ENCODE measurements at regions not wholly inside any gene's neighbourhood (a gene's known extent, or its start where the extent isn't known, plus 50 kb on each side); places are given as distances from the start of the nearest gene placed in this dataset.

DNA sequence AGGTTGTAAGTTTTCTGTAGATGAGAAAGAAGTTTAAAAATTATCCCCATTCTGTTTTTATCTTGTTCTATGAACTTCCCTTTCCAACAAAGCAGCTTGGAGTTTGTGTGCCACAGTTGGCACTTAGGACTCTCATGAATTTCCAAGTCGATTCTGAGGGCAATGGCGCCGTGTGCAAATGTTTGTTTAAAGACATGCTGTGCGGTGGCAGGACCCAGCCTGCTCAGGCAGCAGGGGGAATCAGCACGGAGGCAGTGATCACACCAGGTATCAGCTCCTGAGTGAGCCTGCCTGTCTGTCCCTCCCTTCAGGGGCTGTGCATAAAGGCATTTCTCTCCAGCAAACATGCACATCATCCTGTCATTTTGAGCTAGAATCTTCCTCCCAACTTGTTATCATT, 109.8 kb upstream of the WDR11 start:
- no peak overlapping the region for H3K4me3 Mint-ChIP-seq (ENCODE audit: low read depth, unreplicated experiment)
- no TSS peak for BruUV-seq (replicated peaks)
- H3K4me1 Mint-ChIP-seq (ENCODE audit: low read depth, unreplicated experiment): no peaks in the 10 kb centered on the region
- H3K36me3 Mint-ChIP-seq (ENCODE audit: insufficient read depth, unreplicated experiment): no peaks in the 10 kb centered on the region
- H3K9me3 Mint-ChIP-seq (ENCODE audit: low read depth, unreplicated experiment): no peaks in the 10 kb centered on the region
- peaks cover 66% of the 10 kb centered on the region for H3K27me3 Mint-ChIP-seq (ENCODE audit: unreplicated experiment)
- intact Hi-C loops (cut with micrococcal nuclease; ENCODE audit: unreplicated experiment): no loop called here
- TF ChIP-seq, protein P1, sequence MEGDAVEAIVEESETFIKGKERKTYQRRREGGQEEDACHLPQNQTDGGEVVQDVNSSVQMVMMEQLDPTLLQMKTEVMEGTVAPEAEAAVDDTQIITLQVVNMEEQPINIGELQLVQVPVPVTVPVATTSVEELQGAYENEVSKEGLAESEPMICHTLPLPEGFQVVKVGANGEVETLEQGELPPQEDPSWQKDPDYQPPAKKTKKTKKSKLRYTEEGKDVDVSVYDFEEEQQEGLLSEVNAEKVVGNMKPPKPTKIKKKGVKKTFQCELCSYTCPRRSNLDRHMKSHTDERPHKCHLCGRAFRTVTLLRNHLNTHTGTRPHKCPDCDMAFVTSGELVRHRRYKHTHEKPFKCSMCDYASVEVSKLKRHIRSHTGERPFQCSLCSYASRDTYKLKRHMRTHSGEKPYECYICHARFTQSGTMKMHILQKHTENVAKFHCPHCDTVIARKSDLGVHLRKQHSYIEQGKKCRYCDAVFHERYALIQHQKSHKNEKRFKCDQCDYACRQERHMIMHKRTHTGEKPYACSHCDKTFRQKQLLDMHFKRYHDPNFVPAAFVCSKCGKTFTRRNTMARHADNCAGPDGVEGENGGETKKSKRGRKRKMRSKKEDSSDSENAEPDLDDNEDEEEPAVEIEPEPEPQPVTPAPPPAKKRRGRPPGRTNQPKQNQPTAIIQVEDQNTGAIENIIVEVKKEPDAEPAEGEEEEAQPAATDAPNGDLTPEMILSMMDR (IDR thresholded peaks at IDR 0.05; ENCODE audit: unreplicated experiment): no peak
- DNase-seq: no peak
- H3K27ac Mint-ChIP-seq (ENCODE audit: unreplicated experiment): no peak overlapping the region
- CTCF ChIA-PET: no interaction called here

DNA sequence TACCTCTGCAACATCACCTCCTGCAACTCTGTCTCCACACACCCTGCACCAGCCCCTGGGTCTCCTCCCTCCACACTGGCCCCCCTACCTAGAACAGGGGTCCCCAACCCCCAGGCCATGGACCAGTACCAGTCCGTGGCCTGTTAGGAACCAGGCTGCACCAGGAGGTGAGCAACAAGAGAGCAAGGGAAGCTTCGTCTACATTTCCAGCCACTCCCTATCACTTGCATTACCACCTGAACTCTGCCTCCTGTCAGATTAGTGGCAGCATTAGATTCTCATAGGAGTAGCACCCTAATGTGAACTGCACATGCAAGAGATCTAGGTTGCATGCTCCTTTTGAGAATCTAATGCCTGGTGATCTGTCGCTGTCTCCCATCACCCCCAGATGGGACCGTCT, 108.8 kb upstream of the WDR11 start:
- CTCF ChIA-PET: no interaction called here
- peaks cover 76% of the 10 kb centered on the region for H3K27me3 Mint-ChIP-seq (ENCODE audit: unreplicated experiment)
- intact Hi-C loops (cut with micrococcal nuclease; ENCODE audit: unreplicated experiment): no loop called here

DNA sequence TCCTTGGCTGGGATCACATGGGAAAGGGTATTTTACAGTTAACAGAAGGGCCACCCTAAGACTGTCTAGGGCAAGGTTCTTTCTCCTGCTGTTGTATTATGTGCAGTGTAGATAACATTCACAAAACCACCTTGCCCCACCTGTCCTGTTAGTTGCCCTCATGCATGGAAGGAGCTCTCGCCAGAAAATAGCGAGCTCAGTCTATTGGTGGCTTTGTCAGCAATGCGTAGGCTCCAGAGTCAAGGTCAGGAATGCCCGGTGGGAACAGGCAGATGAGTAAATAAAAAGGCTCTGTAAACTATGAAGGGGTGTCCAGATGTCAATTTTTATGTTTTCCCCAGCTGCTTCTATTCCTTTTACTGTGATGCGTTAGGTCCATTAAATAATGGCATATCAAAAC, 107.1 kb upstream of the WDR11 start:
- BruUV-seq (replicated peaks): no TSS peak
- no peaks in the 10 kb centered on the region for H3K9me3 Mint-ChIP-seq (ENCODE audit: low read depth, unreplicated experiment)
- intact Hi-C loops (cut with micrococcal nuclease; ENCODE audit: unreplicated experiment): no loop called here
- H3K27me3 Mint-ChIP-seq (ENCODE audit: unreplicated experiment): peaks cover 80% of the 10 kb centered on the region
- DNase-seq: no peak
- TF ChIP-seq, protein P1 (IDR thresholded peaks at IDR 0.05; ENCODE audit: unreplicated experiment): no peak
- no peak overlapping the region for H3K27ac Mint-ChIP-seq (ENCODE audit: unreplicated experiment)
- no peaks in the 10 kb centered on the region for H3K36me3 Mint-ChIP-seq (ENCODE audit: insufficient read depth, unreplicated experiment)
- CTCF ChIA-PET: no interaction called here
- no peaks in the 10 kb centered on the region for H3K4me1 Mint-ChIP-seq (ENCODE audit: low read depth, unreplicated experiment)
- no peak overlapping the region for H3K4me3 Mint-ChIP-seq (ENCODE audit: low read depth, unreplicated experiment)

More for the DNA sequence above, 108.8 kb upstream of the WDR11 start:
- Mint-ChIP-seq H3K36me3 (ENCODE audit: insufficient read depth, unreplicated experiment) (no peaks in the 10 kb centered on the region), H3K9me3 (ENCODE audit: low read depth, unreplicated experiment) (no peaks in the 10 kb centered on the region), H3K27ac (ENCODE audit: unreplicated experiment) (no peak overlapping the region), H3K4me3 (ENCODE audit: low read depth, unreplicated experiment) (no peak overlapping the region), H3K4me1 (ENCODE audit: low read depth, unreplicated experiment) (no peaks in the 10 kb centered on the region)
- TF ChIP-seq, protein P1 (IDR thresholded peaks at IDR 0.05; ENCODE audit: unreplicated experiment): no peak
- BruUV-seq (replicated peaks): no TSS peak
- no peak for DNase-seq

DNA sequence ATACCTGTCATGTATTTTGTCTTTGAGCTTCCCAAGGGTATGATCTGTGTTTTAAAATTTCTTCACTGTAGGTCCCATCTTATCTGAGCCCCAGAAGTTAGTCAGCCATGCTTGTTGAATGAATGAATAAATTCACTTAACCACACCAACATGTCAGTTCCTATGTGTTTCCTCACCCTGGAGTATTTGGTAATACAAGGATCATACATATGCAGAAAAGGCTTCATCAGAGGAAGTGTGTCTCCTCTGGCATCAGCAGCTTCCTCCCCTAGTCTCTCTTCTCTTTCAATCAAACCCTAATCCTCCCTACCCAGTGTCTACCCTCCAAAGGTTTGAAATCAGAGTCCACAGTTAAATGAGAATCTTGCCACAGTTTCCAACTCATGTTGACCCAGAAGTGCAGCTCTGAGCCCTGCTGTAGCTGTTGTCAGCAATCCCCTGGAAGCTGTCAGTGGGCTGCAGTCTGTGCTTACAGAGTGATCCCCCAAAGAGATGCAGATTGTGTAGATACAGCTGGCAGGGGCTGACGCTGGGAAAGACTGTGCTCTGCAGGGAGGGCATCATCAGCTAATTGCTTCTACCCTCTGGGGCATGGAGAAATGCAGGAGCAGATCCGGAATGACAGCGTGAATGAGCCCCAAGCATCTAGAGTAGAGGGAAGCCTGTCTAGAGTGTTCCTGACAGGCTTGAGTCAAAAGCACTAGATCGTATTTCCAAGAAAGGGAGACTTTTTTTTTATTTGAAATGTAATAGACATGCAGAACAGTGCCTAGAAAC, 105.0 kb upstream of the WDR11 start:
- Mint-ChIP-seq H3K4me1 (ENCODE audit: low read depth, unreplicated experiment) (no peaks in the 10 kb centered on the region), H3K4me3 (ENCODE audit: low read depth, unreplicated experiment) (no peak overlapping the region), H3K36me3 (ENCODE audit: insufficient read depth, unreplicated experiment) (no peaks in the 10 kb centered on the region), H3K27me3 (ENCODE audit: unreplicated experiment) (peaks cover 89% of the 10 kb centered on the region), H3K9me3 (ENCODE audit: low read depth, unreplicated experiment) (no peaks in the 10 kb centered on the region), H3K27ac (ENCODE audit: unreplicated experiment) (no peak overlapping the region)
- CTCF ChIA-PET: no interaction called here
- no peak for DNase-seq
- TF ChIP-seq, protein P1 (IDR thresholded peaks at IDR 0.05; ENCODE audit: unreplicated experiment): no peak
- no TSS peak for BruUV-seq (replicated peaks)
- intact Hi-C loops (cut with micrococcal nuclease; ENCODE audit: unreplicated experiment): no loop called here
